Keratinocyte (primary cell): ENCODE measurements at regions not wholly inside any gene's neighbourhood (a gene's known extent, or its start where the extent isn't known, plus 50 kb on each side); places are given as distances from the start of the nearest gene placed in this dataset.

Experiments used
- DNase-seq: peaks from one replicate; pipeline ENCODE4 v3.0.0-alpha.2; 2011; ENCODE audit warnings: low read depth, missing footprints, low spot score
- FAIRE-seq: peaks from 2 replicates; lab custom pipeline; 2011; peaks lifted over from hg19 to GRCh38; lab: Jason Lieb, UNC
- H2AFZ ChIP-seq: 2 replicates; pipeline ENCODE4 v1.6.0; 2012; ENCODE audit warnings: low read length, control low read depth, inconsistent platforms; ENCODE audit not compliant: control insufficient read depth
- H3K27ac ChIP-seq: 2 replicates; pipeline ENCODE4 v1.5.1; 2011; ENCODE audit warnings: low read length; ENCODE audit not compliant: control insufficient read depth, insufficient read depth
- H3K27me3 ChIP-seq: 3 replicates; pipeline ENCODE4 v1.6.0; 2011; ENCODE audit warnings: low read length; ENCODE audit not compliant: control insufficient read depth, insufficient read depth; ENCODE audit errors: extremely low read depth
- H3K36me3 ChIP-seq, 2 experiments: 2 replicates in 1 of 2; 3 replicates in 1 of 2; pipeline ENCODE4 v1.5.1; 2011; ENCODE audit warnings: low read length in 2 of 2, mild to moderate bottlenecking in 1 of 2; ENCODE audit not compliant: control insufficient read depth in 2 of 2, insufficient read depth in 2 of 2; ENCODE audit errors: extremely low read depth in 1 of 2
- H3K4me1 ChIP-seq: 3 replicates; pipeline ENCODE4 v1.5.1; 2011; ENCODE audit warnings: low read length; ENCODE audit not compliant: control insufficient read depth, insufficient read depth; ENCODE audit errors: extremely low read depth
- H3K4me2 ChIP-seq: 3 replicates; pipeline ENCODE4 v1.6.0; 2011; ENCODE audit warnings: low read depth, low read length; ENCODE audit not compliant: control insufficient read depth, insufficient read depth; ENCODE audit errors: extremely low read depth
- H3K4me3 ChIP-seq, 3 experiments: fragments of 200-600 bp in 1 of 3; sonication (generic) in 1 of 3; 2 replicates in 2 of 3; 3 replicates in 1 of 3; pipeline ENCODE4 v1.5.1; 2011 to 2016; ENCODE audit warnings: low read length in 3 of 3, mild to moderate bottlenecking in 3 of 3, control low read depth in 2 of 3, inconsistent platforms in 1 of 3, low read depth in 1 of 3, mixed read lengths in 1 of 3, mixed run types in 1 of 3, moderate library complexity in 1 of 3; ENCODE audit not compliant: control insufficient read depth in 2 of 3, insufficient read depth in 2 of 3; ENCODE audit errors: extremely low read depth in 1 of 3
- H3K79me2 ChIP-seq: 2 replicates; pipeline ENCODE4 v1.6.0; 2012; ENCODE audit warnings: low read length; ENCODE audit not compliant: control insufficient read depth, insufficient read depth
- H3K9ac ChIP-seq: 3 replicates; pipeline ENCODE4 v1.6.0; 2011; ENCODE audit warnings: low read length; ENCODE audit not compliant: control insufficient read depth, insufficient read depth; ENCODE audit errors: extremely low read depth
- H3K9me1 ChIP-seq: 3 replicates; pipeline ENCODE4 v1.6.0; 2011; ENCODE audit warnings: low read length; ENCODE audit not compliant: control insufficient read depth, insufficient read depth; ENCODE audit errors: extremely low read depth
- H3K9me3 ChIP-seq: 2 replicates; pipeline ENCODE4 v1.5.1; 2012; ENCODE audit warnings: low read depth, low read length; ENCODE audit not compliant: control insufficient read depth
- H4K20me1 ChIP-seq: 3 replicates; pipeline ENCODE4 v1.6.0; 2011; ENCODE audit warnings: low read length; ENCODE audit not compliant: control insufficient read depth, insufficient read depth; ENCODE audit errors: extremely low read depth
- CTCF ChIP-seq, 3 experiments: IDR thresholded peaks in 1 of 3; conservative IDR thresholded peaks in 1 of 3; optimal IDR thresholded peaks in 1 of 3; 2 replicates in 2 of 3; 3 replicates in 1 of 3; pipeline versions ENCODE3 to v1.5.1; 2011; ENCODE audit warnings: low read length in 3 of 3, mild to moderate bottlenecking in 3 of 3, moderate library complexity in 2 of 3, control low read depth in 1 of 3, inconsistent platforms in 1 of 3; ENCODE audit not compliant: insufficient read depth in 2 of 3; ENCODE audit errors: extremely low read depth in 1 of 3
- EZH2 ChIP-seq: IDR thresholded peaks from one replicate; pipeline ENCODE4 v1.6.1; 2012; ENCODE audit warnings: inconsistent platforms, mild to moderate bottlenecking, low read length, moderate library complexity
- dilution Hi-C: fragments of 300-500 bp; cut with MboI; formaldehyde crosslinking; loops from one replicate; pipeline ENCODE4 v1.7.0; 2020; ENCODE audit warnings: low sequenced_read_pairs; ENCODE audit not compliant: extremely low pct_ligation_motif_present

GRCh38 chr10:117761695-117762094 lies 219.1 kb downstream of the EMX2 start:
- no peak overlapping the region for H3K27ac ChIP-seq
- no peaks in the 10 kb centered on the region for H3K9me1 ChIP-seq
- FAIRE-seq (no peak), DNase-seq (no peak)
- H3K4me1 ChIP-seq = no peaks in the 10 kb centered on the region
- H2AFZ ChIP-seq = no peak overlapping the region
- no peak overlapping the region for H3K9ac ChIP-seq
- no peaks in the 10 kb centered on the region for H3K9me3 ChIP-seq
- dilution Hi-C loops = no loop called here
- peaks cover 4% of the 10 kb centered on the region for H3K27me3 ChIP-seq
- no peak for TF ChIP-seq CTCF (optimal IDR thresholded peaks at IDR 0.05 in 1 of 3, IDR thresholded peaks at IDR 0.05 in 1 of 3, conservative IDR thresholded peaks at IDR 0.05 in 1 of 3; ENCODE audit: extremely low read depth in 1 of 3, insufficient read depth in 2 of 3, low read length in 3 of 3)
- no peak for TF ChIP-seq EZH2
- H3K4me2 ChIP-seq = no peak overlapping the region
- no peaks in the 10 kb centered on the region for H3K79me2 ChIP-seq
- no peaks in the 10 kb centered on the region for H4K20me1 ChIP-seq
- H3K4me3 ChIP-seq = no peak overlapping the region
- no peaks in the 10 kb centered on the region for H3K36me3 ChIP-seq

GRCh38 chr10:117762126-117762818 lies 219.7 kb downstream of the EMX2 start:
- Histone ChIP-seq H3K4me1 (no peaks in the 10 kb centered on the region), H2AFZ (no peak overlapping the region), H3K4me3 (no peak overlapping the region), H3K9ac (no peak overlapping the region), H3K36me3 (no peaks in the 10 kb centered on the region), H3K9me1 (no peaks in the 10 kb centered on the region), H3K9me3 (no peaks in the 10 kb centered on the region), H3K27ac (no peak overlapping the region), H3K79me2 (no peaks in the 10 kb centered on the region), H3K4me2 (no peak overlapping the region), H3K27me3 (peaks cover 4% of the 10 kb centered on the region), H4K20me1 (no peaks in the 10 kb centered on the region)
- no peak for TF ChIP-seq CTCF (optimal IDR thresholded peaks at IDR 0.05 in 1 of 3, IDR thresholded peaks at IDR 0.05 in 1 of 3, conservative IDR thresholded peaks at IDR 0.05 in 1 of 3; ENCODE audit: extremely low read depth in 1 of 3, insufficient read depth in 2 of 3, low read length in 3 of 3)
- no peak for TF ChIP-seq EZH2
- FAIRE-seq (no peak), DNase-seq (no peak)
- dilution Hi-C loops = no loop called here
